ENCODE measurements at regions not wholly inside any gene's neighbourhood (a gene's known extent, or its start where the extent isn't known, plus 50 kb on each side); places are given as distances from the start of the nearest gene placed in this dataset.

GRCh38 chr16:49944221-49944620 is 80.8 kb upstream of the CNEP1R1 start:
- no peak overlapping the region for H3K4me3 ChIP-seq (ENCODE audit: low read depth, low read length)
- DNase-seq (ENCODE audit: low read depth) = no peak
- no peak for TF ChIP-seq CTCF (IDR thresholded peaks at IDR 0.05; ENCODE audit: insufficient read depth, low read length, poor library complexity, severe bottlenecking)
- no peaks in the 10 kb centered on the region for H3K36me3 ChIP-seq (ENCODE audit: control insufficient read depth, insufficient read depth, low read length)
- peaks cover 4% of the 10 kb centered on the region for H3K27me3 ChIP-seq (ENCODE audit: control insufficient read depth, insufficient read depth, low read length)

DNA sequence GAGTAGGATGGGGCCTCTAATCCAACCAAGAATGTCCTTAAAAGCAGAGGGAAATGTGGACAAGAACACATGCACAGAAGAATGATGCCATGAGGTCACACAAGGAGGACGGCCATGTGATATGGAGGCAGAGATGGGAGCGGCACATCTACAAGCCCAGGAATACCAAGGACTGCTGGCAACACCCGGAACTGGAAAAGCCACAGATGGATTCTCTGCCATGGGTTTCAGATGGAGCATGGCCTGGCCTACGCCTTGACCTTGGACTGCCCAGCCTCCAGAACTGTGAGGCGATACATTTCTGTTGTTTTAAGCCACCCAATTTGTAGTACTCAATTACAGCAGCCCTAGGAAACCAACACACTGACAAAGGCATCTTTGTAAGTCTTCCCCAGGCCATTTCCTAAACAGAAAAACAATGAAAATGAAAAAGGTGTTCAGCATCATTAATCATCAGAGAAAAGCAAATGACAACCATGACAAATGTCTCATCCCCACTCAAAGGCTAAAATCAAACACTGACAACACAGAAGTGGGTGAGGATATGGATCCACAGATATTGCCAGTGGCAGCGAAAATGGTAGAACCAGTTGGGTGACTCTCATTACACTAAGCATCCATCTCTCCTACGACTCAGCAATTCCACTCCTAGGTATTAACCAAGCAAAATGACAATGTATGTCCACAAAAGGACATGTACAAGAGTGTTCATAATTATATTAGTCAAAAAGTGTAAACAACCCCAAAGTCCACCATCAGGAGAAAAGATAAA is 76.9 kb upstream of the CNEP1R1 start:
- no peaks in the 10 kb centered on the region for H3K36me3 ChIP-seq (ENCODE audit: control insufficient read depth, insufficient read depth, low read length)
- no peak for TF ChIP-seq CTCF (IDR thresholded peaks at IDR 0.05; ENCODE audit: insufficient read depth, low read length, poor library complexity, severe bottlenecking)
- H3K4me3 ChIP-seq (ENCODE audit: low read depth, low read length) = no peak overlapping the region
- peaks cover 4% of the 10 kb centered on the region for H3K27me3 ChIP-seq (ENCODE audit: control insufficient read depth, insufficient read depth, low read length)
- DNase-seq (ENCODE audit: low read depth) = no peak

GRCh38 chr16:49951574-49952195 is 73.3 kb upstream of the CNEP1R1 start:
- TF ChIP-seq CTCF (IDR thresholded peaks at IDR 0.05; ENCODE audit: insufficient read depth, low read length, poor library complexity, severe bottlenecking) = no peak
- DNase-seq (ENCODE audit: low read depth) = no peak
- Histone ChIP-seq H3K27me3 (ENCODE audit: control insufficient read depth, insufficient read depth, low read length) (no peaks in the 10 kb centered on the region), H3K36me3 (ENCODE audit: control insufficient read depth, insufficient read depth, low read length) (no peaks in the 10 kb centered on the region), H3K4me3 (ENCODE audit: low read depth, low read length) (no peak overlapping the region)

GRCh38 chr16:49952386-49952785 is 72.6 kb upstream of the CNEP1R1 start:
- H3K36me3 ChIP-seq (ENCODE audit: control insufficient read depth, insufficient read depth, low read length) = no peaks in the 10 kb centered on the region
- H3K27me3 ChIP-seq (ENCODE audit: control insufficient read depth, insufficient read depth, low read length) = no peaks in the 10 kb centered on the region
- H3K4me3 ChIP-seq (ENCODE audit: low read depth, low read length) = no peak overlapping the region
- DNase-seq (ENCODE audit: low read depth) = peak; percentile 21
- TF ChIP-seq CTCF (IDR thresholded peaks at IDR 0.05; ENCODE audit: insufficient read depth, low read length, poor library complexity, severe bottlenecking) = no peak

GRCh38 chr16:49953090-49953489 is 71.9 kb upstream of the CNEP1R1 start:
- H3K36me3 ChIP-seq (ENCODE audit: control insufficient read depth, insufficient read depth, low read length) = no peaks in the 10 kb centered on the region
- TF ChIP-seq CTCF (IDR thresholded peaks at IDR 0.05; ENCODE audit: insufficient read depth, low read length, poor library complexity, severe bottlenecking) = no peak
- DNase-seq (ENCODE audit: low read depth) = no peak
- H3K4me3 ChIP-seq (ENCODE audit: low read depth, low read length) = no peak overlapping the region
- no peaks in the 10 kb centered on the region for H3K27me3 ChIP-seq (ENCODE audit: control insufficient read depth, insufficient read depth, low read length)

All from kidney epithelial cell (primary cell).